ENCODE measurements at regions not wholly inside any gene's neighbourhood (a gene's known extent, or its start where the extent isn't known, plus 50 kb on each side); places are given as distances from the start of the nearest gene placed in this dataset.

GRCh38 chr2:47315475-47315874, 53.6 kb upstream of the EPCAM start:
- DNase-seq = no peak

DNA sequence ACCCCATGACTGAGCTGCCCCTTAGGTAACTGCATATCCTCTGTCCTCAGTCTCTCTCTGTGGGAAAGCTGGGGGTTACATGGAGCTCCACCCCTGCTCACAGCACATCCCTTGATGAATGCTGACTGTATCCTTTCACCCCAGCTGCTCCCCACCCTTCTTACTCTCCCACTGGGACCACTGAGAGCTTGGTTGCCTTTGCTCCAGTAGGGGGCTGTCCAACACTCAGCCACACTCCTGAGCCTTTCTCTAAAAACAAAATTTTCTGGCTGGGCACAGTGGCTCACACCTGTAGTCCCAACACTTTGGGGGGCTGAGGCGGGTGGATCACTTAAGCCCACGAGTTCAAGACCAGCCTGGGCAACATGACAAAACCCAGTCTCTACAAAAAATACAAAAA, 55.4 kb upstream of the EPCAM start:
- DNase-seq = no peak

GRCh38 chr2:47313141-47313691, 55.9 kb upstream of the EPCAM start:
- DNase-seq = no peak

GRCh38 chr2:47312491-47312850, 56.6 kb upstream of the EPCAM start:
- no peak for DNase-seq

- no peak for DNase-seq
These were observed 57.2 kb upstream of the EPCAM start for GRCh38 chr2:47311764-47312490.

DNA sequence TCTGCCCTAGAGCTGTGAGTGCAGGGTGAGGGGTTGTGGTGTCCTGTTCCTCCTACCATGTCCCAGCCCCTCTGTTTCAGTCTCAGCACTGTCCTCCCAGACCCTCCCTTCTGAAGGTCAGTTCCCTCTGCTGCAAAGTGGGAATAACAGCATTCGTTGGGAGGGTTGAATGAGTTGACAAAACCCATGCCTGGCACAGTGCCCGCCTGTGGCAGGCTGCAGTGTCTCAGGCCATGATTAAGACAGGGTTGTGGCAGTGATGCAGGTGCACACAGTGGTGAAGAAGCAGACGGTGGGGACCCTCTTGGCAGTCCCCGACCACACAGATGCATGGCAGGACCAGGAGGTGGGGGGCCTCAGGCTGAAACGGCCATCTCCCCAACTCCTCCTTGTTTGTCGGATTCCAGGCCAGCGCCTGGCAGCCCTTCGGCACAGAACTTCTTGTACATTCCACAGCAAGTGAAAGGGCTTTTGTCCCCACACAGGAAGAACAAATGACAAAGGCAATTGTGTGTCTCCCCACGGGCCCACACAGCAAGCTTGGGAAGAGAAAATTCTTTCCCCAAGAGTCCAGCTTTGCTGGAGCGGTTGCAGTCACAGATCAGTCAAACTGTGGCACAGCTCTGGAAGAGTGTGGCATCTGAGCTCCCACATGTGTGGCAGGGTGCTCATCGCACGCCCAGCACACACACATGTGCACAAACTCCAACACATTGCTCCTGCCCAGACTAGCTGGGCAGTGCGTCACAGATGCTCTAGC, 58.1 kb upstream of the EPCAM start:
- no peak for DNase-seq

- no peak for DNase-seq
These were observed 58.9 kb upstream of the EPCAM start for GRCh38 chr2:47309952-47310800.

- DNase-seq = no peak
These were observed 59.6 kb upstream of the EPCAM start for GRCh38 chr2:47309472-47309951.

- no peak for DNase-seq
These were observed 62.0 kb upstream of the EPCAM start for GRCh38 chr2:47307066-47307465.

- DNase-seq = no peak
These were observed 64.5 kb upstream of the EPCAM start for GRCh38 chr2:47304654-47305053.

DNA sequence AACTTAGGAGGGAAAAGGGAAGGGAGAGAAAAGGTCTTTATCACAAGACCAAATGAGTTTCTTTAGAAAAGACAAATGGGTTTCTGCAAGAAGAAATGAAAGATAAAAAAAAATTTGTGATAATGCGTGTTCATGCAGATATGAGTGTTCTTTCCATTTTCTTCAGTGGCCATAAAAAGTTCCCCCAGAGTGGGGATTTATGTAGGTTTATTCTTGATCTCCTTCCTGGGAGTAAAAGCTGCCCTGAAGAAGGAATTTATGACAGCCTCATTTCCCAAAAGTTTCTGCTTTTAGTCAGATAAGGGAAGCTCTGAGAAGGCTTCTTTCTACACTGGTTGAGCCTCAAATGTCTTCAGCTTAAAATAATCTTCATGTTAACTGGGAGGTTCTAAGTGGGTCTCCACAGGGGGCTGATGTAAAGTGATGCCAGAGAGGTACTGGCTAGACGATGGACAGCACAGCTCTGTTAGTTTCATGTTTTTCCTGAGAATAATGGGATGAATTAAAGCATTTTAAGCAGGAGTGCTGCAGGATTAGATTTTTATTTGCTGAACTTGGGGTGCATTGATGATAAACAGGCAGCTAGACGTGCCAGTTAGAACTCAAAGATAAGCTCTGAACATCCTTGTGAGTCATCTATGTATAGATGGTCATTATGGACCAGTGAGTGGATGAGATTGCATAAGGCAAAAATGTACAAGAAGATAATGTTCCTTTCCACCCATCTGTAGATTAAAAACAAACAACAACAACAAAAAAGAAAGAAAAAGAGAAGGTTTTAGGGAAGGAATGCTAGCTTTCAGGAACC, 65.6 kb upstream of the EPCAM start:
- DNase-seq = no peak

GRCh38 chr2:47302308-47302707, 66.8 kb upstream of the EPCAM start:
- no peak for DNase-seq

- DNase-seq = no peak
These were observed 67.4 kb upstream of the EPCAM start for GRCh38 chr2:47301731-47302130.

GRCh38 chr2:47301277-47301618, 67.9 kb upstream of the EPCAM start:
- DNase-seq = no peak

DNA sequence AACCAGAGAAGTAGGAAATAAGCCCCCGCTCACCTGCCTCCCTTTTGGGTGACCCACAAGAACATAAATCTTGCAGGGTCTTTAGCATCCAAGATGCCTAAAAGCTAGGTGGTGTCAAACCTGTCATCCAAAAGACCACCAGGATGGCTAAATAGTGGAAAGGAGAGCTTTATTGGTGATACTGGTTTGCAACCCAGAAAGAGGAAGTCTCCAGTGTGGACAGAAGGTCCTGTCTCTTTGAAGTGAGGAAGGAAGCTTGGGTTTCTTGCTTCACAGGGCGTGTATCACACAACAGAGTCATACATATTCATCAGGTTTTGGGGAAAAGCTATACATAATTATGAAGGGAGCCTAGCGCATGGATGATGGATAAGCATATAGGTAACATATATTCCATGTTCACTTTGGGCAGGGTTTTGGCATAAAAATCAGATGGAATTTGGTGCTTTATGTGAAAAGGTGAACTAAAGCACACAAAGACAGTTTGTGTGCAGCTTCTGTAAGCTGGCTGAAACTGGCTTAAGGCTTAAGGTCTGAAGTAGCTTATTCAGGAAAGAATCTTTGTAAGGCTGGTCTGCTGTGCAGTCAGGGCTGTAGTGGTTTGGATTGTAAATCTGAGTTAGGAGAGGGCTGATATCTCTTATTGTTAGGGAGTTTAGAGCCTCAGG, 68.4 kb upstream of the EPCAM start:
- DNase-seq = no peak

DNA sequence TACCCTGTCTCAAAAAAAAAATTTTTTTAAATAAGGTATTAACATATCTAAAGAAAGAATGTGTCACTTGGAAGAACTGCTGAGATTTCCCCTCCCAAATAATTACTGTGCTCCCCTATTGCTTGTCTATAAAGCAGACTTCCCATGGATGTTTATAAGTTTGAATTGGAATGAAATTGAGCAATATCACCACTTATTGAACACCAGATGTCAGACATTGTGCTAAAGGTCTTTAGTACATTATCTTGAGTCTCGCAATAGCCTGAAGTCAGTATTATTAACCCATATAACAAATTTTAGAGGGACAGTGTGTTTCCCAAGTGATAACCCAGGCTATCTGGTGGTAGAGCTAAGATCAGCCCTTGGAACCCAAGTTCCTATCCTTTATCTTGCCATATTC, 69.0 kb upstream of the EPCAM start:
- DNase-seq = no peak

- DNase-seq = no peak
These were observed 69.6 kb upstream of the EPCAM start for GRCh38 chr2:47299555-47299954.

- no peak for DNase-seq
These were observed 70.3 kb upstream of the EPCAM start for GRCh38 chr2:47298771-47299170.

- no peak for DNase-seq
These were observed 71.2 kb upstream of the EPCAM start for GRCh38 chr2:47297767-47298425.

GRCh38 chr2:47295981-47296635, 73.0 kb upstream of the EPCAM start:
- DNase-seq = no peak

Data from stimulated activated CD4-positive, alpha-beta T cell treated with anti-CD3 and anti-CD28 coated beads, Interleukin-2, amount 100 ng/mL, for 48 hours (primary cell).